Stimulated activated CD4-positive, alpha-beta T cell treated with anti-CD3 and anti-CD28 coated beads, Interleukin-1b, Interleukin-23, amount 100 ng/mL, for 1 hour (primary cell): ENCODE measurements at regions not wholly inside any gene's neighbourhood (a gene's known extent, or its start where the extent isn't known, plus 50 kb on each side); places are given as distances from the start of the nearest gene placed in this dataset.
"Not testable (repeated sequence)": the region's sequence is repeated elsewhere in the genome, so short reads cannot be mapped to it uniquely, and the experiment has no call there.

Experiments used
- DNase-seq, 2 donors: peaks; one replicate each; pipeline ENCODE4 v3.0.0-alpha.2; 2020; ENCODE audit warnings: low read depth in 2 of 2

DNA sequence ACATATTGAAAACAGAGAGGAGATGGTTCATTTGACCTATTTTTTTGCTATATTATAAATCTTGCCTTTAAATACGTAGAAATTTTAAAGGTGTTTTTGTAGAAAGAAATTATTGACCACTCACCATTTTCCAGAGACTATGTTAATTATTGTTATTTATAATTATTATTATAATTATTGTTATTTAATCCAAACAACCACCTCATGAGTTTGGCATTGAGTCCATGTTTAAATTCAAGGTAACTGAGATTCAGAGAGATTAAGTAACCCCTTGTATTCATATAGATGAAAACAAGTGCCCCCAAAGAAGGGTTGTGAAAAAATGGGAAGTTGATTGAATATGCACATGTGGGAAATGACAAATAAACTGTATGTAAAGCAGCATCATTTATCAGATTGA lies 692.5 kb upstream of the MIR17HG start:
- DNase-seq, result no peak

DNA sequence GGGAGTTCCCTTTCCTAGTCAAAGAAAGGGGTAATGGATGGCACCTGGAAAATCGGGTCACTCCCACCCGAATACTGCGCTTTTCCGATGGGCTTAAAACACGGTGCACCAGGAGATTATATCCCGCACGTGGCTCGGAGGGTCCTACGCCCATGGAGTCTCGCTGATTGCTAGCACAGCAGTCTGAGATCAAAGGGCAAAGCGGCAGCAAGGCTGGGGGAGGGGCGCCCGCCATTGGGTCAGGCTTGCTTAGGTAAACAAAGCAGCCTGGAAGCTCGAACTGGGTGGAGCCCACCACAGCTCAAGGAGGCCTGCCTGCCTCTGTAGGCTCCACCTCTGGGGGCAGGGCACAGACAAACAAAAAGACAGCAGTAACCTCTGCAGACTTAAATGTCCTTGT lies 683.3 kb upstream of the MIR17HG start:
- DNase-seq, result not testable (repeated sequence)

DNA sequence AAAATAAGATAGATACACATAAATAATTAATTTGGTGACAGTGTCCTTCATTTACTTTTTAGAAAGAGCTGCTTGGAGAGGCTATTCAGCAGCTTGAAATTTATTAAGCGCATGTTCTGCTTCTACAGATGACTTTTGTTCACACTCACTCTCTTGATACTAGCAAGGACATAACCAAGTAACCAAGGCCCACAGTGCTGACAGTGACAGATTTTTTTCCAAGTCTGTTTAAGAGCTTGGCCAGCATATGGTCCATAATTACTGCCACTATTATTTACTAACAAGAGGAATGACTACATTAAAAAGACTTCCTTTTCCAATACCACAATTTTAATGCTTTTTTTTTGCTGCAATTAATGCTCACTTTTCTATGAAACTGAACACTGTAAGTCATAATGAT lies 673.7 kb upstream of the MIR17HG start:
- no peak for DNase-seq

DNA sequence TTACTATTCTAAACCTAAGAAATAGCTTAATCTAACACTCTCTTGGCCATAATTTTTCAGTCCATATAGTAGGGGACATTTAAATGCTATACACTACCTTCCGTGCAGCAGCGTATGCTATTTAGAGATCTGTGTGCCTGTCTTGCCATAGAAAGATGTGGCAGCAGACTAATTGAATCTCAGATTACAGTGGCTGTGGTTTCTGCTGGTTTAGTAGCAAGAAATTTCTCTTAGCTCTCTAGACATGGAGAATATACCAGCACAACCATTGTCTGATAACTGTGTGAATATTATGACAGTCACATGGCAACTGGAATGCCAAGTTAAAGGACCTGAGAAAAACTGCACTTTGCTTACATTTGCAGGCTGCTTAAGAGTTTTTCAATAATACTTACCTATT lies 672.4 kb upstream of the MIR17HG start:
- DNase-seq, result no peak

DNA sequence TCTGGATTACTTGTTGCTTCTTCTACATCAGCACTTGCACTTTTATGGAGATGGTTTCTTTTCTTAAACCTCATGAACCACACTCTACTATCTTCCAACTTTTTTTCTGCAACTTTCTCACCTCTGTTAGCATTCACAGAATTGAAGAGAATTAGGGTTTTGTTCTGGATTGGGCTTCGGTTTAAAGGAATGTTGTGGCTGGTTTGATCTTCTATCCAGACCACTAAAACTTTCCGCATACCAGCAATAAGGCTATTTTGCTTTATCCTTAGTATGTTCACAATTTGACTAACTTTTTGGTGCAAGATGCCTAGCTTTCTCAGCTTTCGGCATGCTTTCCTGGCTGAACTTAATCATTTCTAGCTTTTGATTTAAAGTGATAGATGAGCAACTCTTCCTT lies 666.7 kb upstream of the MIR17HG start:
- no peak for DNase-seq

DNA sequence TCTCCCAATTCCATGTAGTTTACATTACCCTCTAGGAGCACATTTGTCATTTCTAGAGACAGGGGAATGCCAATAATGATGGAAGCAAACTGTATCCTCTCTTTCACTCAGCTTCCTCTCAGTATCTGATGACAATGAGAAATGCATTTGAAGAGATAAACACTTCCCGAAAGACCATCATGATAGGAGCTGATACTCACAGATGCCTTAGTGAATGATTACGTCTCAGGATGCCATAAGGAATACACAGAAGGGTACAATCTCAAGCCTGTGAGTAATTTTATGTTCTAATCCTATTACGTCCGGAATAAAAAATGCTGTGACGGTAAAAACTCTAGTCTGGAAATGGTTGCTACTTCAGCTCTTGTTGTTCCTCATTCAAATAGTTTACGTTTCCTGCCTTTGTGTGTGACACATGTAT lies 663.8 kb upstream of the MIR17HG start:
- no peak for DNase-seq

DNA sequence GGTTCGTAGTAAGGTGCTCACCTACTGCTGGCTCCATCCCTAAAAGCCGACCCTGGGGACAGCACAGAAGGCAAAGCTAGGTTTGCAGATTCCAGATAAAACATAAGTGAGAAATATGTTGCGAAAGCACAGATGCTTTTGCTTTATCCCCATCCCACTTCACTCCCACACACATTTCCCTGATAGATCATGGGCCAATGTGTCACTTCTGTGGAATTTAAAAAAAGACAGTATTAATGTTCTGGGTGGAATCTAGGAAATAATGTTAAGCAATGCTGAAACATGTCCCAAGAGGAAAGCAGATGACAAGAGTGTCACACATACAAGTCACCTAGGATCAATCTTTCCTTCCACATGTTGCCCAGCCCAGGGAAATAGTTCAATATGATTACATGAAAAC lies 661.0 kb upstream of the MIR17HG start:
- no peak for DNase-seq

DNA sequence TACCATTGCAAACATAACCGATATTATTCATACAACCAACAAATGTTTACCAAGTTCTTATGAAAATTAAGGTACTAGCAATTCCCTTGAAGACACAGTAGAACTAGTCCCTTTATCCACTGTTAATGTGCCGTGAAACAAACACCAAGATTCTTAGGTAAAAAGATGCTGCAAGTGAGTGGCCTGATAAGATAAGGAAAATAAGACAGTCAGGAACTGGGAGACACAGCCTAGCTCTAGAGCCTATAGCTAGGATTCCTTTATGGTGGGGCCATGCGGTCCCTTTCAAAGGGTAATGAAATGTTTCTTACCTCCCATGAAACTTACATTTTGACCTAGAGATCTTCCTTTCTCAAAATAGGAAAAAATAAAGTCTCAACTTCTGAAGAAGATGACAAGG lies 658.4 kb upstream of the MIR17HG start:
- no peak for DNase-seq

DNA sequence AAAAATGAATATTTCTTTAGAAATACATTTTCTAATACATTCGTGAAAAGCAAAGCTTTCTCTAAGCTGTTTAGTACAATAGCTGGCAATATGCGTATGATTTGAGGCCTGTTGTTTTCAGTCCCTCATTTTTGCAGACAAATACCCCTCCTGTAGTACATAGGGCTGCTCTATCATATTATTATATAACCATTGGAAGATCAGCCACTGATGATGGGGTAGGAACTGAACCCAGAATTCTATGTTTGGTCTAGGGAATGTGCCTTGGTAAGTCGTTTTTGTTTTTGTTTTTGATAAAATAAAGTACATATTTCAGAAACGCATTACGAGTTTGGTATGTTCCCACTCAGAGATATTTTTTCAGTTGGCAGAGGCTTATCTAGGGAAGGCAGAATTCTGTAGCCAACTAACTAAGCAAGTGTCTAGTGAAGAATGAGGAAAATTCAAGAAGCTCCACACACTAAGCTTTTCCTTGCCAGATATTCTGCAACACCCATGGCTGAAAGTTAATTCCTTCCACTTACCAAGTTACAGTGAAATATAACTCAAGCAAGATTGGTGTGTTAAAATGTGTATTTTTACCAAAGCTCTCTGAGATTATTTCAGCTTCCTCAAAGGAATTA lies 656.9 kb upstream of the MIR17HG start:
- no peak for DNase-seq

DNA sequence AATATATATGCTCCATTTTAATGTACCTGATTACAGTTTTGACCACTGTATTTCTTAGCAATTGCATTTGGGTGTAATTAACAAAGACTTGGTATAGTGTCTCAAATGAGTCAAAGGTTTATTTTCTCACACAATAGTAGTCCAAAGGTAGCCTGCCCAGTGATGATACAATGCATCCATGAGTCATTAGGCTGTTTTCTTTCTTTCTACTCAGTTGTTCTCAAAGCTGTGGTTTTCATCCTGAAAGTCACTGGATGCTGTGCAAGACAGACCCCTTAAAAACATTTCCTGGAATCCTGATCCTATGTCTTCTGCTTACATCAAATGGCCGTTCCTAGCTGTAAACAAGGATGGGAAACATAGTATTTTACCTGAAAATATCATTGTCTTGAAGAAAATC lies 651.2 kb upstream of the MIR17HG start:
- no peak for DNase-seq

DNA sequence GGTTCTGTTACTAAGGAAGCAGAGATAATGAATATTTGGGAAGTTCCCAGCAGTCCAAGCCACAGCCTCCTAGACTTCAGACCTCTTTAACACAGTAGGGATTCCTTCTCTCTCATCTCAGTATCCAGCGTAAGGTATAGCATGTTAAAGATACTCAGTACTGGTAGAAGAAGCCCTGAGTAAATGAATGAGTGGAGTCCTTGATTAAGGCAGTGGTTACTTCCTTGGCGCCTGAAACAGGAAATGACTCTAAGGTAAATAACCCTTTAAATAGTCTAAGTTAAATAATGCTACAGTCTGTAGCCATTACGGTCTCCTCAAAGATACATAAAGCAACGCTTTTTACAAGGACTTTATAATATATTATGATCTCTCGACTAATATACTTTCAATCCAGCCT lies 650.8 kb upstream of the MIR17HG start:
- DNase-seq, result no peak

DNA sequence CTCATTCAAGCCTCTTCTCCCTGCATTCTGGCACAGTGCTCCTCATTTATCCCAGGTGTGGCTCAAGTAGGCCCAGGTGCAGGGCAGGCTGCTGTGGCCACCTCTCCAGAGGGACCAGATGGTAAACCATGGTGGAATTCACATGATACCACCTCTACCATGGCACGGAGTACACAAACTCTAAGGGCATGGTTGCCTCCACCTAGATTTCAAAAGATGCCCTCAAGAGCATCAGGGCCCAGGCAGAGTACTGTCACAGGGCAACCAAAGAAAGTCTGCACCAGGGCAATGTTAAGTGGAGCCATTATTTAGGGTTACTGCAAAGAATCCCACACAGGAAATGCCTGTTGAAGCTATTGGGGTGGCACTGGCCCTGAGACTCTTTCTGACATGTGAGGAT lies 647.1 kb upstream of the MIR17HG start:
- DNase-seq, result no peak

DNA sequence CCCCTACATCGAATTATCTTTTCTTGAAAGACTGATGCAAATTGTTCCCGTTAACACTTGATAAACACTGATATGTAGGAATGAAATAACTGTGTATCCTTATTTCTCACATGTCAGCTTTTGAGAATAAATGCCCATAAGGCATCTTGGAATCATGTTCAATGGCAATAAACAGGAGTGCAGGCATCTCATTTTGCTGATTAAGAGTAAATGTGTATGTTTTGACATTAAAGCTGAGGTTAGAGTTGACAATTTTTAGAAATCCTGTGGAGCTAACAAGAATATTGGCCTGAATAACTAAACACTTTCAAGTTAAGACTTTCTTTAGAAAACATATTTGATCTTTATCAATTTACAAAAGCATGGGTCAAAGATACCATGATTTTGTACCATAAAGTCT lies 646.2 kb upstream of the MIR17HG start:
- no peak for DNase-seq

DNA sequence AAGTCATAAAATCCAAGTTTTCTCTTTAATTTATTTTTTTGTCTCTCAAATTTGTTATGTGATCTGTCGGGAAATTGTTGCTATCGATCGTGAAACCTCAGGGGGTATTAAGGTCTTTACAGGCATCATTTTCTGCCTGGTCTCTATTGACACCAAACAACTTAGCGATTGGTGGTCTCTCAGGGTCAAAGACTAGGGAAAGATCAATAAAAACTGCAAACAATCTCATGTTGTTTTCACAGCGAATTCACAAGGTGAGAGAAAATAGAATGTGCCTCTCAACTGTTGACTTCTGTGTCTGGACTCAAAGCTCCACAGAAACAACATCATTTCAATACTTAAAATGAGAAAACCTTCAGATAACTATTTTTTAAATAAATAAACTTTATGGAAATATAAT lies 645.4 kb upstream of the MIR17HG start:
- no peak for DNase-seq

DNA sequence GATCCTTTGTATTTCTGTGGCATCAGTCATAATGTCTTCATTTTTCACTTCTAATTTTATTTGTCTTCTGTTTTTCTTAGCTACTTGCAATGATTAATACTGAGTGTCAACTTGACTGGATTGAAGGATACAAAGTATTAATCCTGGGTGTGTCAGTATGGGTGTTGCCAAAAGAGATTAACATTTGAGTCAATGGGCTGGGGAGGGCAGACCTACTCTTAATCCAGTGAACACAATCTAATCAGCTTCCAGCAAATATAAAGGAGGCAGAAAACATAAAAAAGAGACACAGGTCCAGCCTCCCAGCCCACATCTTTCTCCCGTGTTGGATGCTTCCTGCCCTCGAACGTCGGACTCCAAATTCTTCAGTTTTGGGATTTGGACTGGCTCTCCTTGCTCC lies 640.9 kb upstream of the MIR17HG start:
- DNase-seq, result no peak

DNA sequence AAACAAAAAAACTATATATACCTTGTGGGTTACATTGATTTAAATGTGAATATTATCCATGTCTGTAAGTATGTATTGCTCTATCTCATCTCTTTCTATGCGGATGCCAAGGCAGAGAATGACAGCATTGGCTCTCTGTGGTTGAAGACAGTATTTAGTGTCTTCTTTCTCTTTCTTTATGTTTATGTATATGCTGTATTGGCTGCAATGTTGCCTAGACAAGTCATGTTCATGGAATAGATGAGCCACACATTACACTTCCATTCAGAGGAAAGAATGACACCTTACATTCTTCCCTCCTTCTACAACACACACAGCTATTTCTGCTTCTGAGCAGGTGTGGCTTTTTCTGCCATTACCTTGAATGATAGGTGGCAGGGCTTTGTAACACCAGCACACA lies 639.4 kb upstream of the MIR17HG start:
- DNase-seq, result no peak

DNA sequence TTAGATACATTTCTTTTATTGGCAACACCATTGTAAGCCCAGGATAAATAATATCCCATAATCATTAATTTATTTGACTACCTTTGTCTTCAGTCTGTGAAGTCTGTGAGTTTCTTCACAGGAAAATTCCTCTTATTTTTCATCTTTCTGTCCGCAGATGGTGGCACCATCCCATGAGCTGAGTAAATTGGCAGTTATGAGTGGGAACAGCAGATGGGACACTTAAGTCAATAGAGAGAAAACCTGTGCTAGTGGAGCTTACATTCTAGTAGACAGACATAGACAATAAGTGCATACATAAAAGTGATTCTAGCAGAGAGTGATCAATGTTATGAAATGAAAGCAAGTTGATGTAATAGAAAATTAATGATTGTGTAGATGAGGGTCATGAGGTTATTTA lies 638.2 kb upstream of the MIR17HG start:
- no peak for DNase-seq

DNA sequence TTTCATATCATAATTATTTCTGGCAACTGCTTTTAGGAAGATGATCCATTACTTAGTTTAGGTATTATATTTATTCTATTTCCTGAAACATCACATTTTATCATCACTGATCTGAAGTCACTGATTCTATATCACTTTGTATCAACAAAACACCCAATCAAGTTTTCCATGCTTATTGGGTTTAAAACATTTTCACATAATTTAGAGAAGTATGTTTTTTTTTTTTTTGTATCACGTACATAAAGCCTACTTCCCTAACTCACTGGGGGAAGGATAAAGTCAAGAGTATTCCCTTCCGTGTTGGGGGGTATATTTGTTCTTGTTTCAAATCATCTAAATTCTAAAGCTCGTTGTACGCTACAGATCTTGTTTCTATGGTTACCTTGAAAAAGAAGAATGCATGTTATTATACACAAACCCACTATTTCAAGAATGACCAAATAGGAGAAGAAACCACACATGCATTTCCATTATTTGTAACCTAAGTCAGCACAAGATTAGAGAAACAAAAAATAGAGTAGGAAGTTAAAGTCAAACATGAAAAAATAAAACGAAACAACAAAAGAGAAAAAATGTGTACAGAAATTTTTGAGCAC lies 637.2 kb upstream of the MIR17HG start:
- DNase-seq, result no peak

DNA sequence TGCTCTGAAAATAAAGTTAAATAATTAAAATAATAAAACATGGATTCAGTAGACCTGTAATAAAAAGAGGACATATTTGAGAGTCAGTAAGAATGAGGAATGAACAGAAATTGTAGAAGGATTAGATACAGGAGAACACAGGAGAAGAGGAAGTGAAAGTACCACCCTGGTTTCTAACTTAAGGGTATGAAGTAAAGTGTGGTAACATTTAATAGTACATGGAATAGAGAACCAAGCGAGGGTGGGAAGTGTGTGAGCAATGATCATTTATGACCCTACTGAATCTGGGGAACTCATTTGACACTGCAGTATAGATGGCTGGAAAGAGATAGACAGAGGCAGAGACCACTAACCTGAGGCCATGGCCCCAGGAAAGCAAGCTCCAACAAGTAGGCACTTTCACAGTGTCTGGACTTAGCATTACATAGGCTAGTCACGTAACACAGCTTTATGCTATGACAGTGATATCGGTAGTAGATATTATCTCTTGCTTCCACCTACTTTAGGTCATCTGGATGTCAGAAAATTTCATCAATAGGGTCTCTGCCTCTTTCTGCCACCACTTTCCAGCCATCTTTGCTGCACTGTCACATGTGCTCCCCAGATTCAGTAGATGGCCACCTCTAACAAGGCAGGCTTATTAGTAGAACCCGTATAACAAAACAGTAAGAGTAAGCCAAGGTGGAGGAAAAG lies 633.9 kb upstream of the MIR17HG start:
- DNase-seq, result no peak

DNA sequence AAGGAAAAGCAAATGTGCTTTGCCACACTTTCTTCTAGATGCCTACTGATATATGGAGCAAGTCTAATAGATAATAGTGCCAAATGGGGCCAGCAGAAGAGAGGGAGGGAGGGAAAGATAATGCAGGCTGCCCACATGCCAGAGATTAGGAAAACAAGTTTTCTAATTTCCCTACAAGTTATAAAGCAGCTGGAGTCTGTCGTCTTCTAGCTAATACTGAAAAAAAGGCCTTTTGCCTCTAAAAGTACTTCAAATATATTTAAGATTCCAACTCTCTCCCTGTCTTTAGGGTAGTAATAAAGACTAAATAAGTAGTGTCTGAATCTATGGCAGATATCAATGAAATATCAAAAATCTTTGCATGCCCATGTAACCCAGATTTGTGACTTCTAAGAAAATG lies 632.0 kb upstream of the MIR17HG start:
- no peak for DNase-seq

DNA sequence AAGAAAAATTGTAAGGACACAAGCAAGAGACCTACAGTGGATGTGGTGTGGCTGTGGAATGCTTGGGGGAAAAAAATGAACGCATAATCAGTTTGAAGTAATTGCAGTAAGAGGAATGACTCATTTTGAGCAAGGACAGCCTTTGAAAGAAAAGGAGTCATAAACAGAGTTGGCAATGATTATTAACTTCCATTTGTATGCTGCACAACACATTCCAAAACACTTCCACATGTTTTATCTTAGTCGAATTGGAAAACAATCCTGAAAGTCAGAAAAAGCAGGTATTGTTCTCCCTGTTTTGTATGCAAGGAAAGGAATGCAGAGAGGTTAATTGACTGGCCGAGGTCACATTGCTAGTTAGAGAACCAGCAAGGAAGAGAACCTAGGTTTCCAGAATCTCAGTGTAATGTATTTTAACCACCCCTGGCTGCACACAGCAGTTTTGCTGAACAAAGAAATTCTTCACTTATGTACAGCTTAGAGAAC lies 630.0 kb upstream of the MIR17HG start:
- no peak for DNase-seq

DNA sequence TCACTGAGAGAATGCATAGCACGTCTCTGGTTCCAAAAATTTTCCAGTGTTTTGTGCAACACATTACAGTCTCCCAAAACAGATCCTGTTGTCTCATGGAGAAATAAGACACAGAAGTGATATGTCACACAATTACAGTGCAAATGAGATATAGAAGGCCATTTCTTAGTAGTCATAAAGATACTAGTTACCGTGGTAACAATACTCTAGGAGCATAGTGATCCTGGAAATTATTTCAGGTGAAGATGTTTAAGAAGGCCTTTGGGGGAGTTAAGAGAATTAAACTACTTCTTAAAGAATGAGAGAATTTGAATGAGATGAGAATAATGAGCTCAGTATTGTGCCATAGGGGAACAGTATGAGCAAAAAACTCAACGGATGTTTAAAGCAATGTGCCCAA lies 628.0 kb upstream of the MIR17HG start:
- DNase-seq, result no peak

DNA sequence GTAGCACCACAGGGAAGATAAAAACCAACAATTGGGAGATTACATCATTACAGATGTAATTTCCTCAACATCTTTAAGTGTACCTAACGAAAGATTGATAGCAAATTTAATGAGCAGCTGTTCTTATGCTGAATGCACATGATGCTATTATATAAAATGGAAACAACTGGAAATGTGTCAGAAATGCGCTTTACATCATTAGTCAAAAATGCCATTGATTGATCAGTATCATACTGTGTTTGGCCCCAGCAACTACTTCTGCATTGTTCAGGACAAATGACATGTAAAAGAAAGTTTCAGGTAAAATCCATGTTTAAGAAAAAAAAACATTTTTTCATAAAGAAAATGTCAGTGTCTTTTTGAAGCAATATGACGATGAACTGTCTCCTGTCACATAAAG lies 625.5 kb upstream of the MIR17HG start:
- no peak for DNase-seq
